ENCODE measurements at regions not wholly inside any gene's neighbourhood (a gene's known extent, or its start where the extent isn't known, plus 50 kb on each side); places are given as distances from the start of the nearest gene placed in this dataset.

DNA sequence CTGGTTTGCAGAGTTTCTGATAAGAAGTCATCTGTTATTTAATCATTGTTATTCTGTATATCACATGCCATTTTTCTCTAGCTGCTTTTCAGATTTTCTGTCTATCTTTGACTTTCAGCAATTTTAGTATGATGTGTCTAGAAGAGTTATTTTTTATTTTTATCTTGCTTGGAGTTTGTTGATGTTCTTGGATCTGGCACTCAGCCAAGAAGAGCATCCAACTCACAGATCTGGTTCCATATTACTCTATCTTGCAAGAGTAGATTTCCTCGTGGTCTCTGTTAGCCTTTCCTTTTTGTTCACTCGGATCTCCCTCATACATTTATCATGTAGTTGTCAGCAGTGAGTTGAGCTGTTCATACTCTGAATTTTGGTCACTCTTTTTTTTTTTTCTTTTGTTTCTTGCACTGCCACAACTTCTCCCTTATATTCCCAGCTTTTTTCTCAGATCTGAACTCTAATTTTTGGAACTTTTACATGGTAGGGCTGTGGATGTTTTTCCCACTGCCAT is 54.8 kb upstream of the CALCR start:
- TF ChIP-seq POLR2AphosphoS5 (IDR thresholded peaks at IDR 0.05; ENCODE audit: low read depth): no peak
- no peak for TF ChIP-seq GABPA (IDR thresholded peaks at IDR 0.05; ENCODE audit: low read depth)
- TF ChIP-seq, protein P1, sequence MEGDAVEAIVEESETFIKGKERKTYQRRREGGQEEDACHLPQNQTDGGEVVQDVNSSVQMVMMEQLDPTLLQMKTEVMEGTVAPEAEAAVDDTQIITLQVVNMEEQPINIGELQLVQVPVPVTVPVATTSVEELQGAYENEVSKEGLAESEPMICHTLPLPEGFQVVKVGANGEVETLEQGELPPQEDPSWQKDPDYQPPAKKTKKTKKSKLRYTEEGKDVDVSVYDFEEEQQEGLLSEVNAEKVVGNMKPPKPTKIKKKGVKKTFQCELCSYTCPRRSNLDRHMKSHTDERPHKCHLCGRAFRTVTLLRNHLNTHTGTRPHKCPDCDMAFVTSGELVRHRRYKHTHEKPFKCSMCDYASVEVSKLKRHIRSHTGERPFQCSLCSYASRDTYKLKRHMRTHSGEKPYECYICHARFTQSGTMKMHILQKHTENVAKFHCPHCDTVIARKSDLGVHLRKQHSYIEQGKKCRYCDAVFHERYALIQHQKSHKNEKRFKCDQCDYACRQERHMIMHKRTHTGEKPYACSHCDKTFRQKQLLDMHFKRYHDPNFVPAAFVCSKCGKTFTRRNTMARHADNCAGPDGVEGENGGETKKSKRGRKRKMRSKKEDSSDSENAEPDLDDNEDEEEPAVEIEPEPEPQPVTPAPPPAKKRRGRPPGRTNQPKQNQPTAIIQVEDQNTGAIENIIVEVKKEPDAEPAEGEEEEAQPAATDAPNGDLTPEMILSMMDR (IDR thresholded peaks at IDR 0.05; ENCODE audit: insufficient read depth, low read length): no peak

Measured in HL-60 (cell line).